ENCODE measurements at regions not wholly inside any gene's neighbourhood (a gene's known extent, or its start where the extent isn't known, plus 50 kb on each side); places are given as distances from the start of the nearest gene placed in this dataset.

DNA sequence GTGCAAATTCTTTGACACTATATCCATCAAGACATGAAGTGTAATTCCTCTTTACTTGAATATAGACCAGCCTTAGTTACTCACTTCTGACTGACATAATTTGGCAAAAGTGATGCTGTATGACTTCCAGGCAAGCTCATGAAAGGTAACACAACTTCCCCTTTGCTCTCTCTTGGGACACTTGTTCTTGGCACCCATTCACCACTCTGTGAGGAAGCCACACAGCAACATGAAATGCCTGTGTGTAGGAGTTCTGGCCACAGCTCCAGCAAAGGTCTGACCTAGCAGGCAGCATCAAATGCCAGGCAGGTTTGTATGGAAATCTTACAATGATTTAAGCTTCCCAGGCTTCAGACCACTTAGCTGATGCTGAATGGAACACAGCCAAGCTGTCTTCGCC, 280.3 kb downstream of the PDHA2 start:
- no peak for DNase-seq
- TF ChIP-seq CTCF (IDR thresholded peaks at IDR 0.05; ENCODE audit: partially characterized antibody, unreplicated experiment): no peak
- no peaks in the 10 kb centered on the region for H3K4me1 Mint-ChIP-seq (ENCODE audit: low read depth, unreplicated experiment)
- H3K27ac Mint-ChIP-seq (ENCODE audit: unreplicated experiment): no peak overlapping the region
- no peak overlapping the region for H3K4me3 Mint-ChIP-seq (ENCODE audit: unreplicated experiment)
- H3K36me3 Mint-ChIP-seq (ENCODE audit: unreplicated experiment): no peaks in the 10 kb centered on the region
- no peaks in the 10 kb centered on the region for H3K9me3 Mint-ChIP-seq (ENCODE audit: unreplicated experiment)
- H3K27me3 Mint-ChIP-seq (ENCODE audit: unreplicated experiment): no peaks in the 10 kb centered on the region

- H3K27me3 Mint-ChIP-seq (ENCODE audit: unreplicated experiment): no peaks in the 10 kb centered on the region
- no peaks in the 10 kb centered on the region for H3K9me3 Mint-ChIP-seq (ENCODE audit: unreplicated experiment)
- TF ChIP-seq CTCF (IDR thresholded peaks at IDR 0.05; ENCODE audit: partially characterized antibody, unreplicated experiment): no peak
- DNase-seq: no peak
- no peak overlapping the region for H3K27ac Mint-ChIP-seq (ENCODE audit: unreplicated experiment)
- H3K36me3 Mint-ChIP-seq (ENCODE audit: unreplicated experiment): no peaks in the 10 kb centered on the region
- H3K4me3 Mint-ChIP-seq (ENCODE audit: unreplicated experiment): no peak overlapping the region
- no peaks in the 10 kb centered on the region for H3K4me1 Mint-ChIP-seq (ENCODE audit: low read depth, unreplicated experiment)
Observed at GRCh38 chr4:96126227-96126626, 286.3 kb downstream of the PDHA2 start.

DNA sequence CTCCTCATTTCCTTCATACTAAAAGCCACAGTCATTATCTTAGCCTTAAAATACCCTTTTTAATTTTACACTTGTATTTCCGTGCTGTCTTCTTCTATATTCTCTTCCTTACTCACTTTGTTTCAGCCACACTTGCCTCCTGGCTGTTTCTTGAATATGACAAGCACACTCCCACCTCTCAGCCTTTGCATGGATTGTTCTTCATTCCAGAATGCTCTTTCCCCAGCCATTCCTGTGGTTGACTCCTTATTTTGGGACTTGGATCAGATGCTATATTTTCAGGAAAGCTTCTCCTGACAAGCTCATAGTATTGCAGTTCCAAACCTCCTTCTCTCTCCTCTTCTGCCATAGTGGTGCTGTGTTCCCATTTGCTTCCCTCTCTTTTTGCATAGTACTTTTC, 291.3 kb downstream of the PDHA2 start:
- no peak for TF ChIP-seq CTCF (IDR thresholded peaks at IDR 0.05; ENCODE audit: partially characterized antibody, unreplicated experiment)
- no peak overlapping the region for H3K27ac Mint-ChIP-seq (ENCODE audit: unreplicated experiment)

GRCh38 chr4:96134806-96135205, 294.9 kb downstream of the PDHA2 start:
- Mint-ChIP-seq H3K4me1 (ENCODE audit: low read depth, unreplicated experiment) (peaks cover 4% of the 10 kb centered on the region), H3K36me3 (ENCODE audit: unreplicated experiment) (no peaks in the 10 kb centered on the region)

More for the DNA sequence above, 291.3 kb downstream of the PDHA2 start:
- H3K4me1 Mint-ChIP-seq (ENCODE audit: low read depth, unreplicated experiment): peaks cover 4% of the 10 kb centered on the region
- no peaks in the 10 kb centered on the region for H3K27me3 Mint-ChIP-seq (ENCODE audit: unreplicated experiment)
- no peaks in the 10 kb centered on the region for H3K9me3 Mint-ChIP-seq (ENCODE audit: unreplicated experiment)
- H3K4me3 Mint-ChIP-seq (ENCODE audit: unreplicated experiment): no peak overlapping the region
- no peak for DNase-seq
- H3K36me3 Mint-ChIP-seq (ENCODE audit: unreplicated experiment): no peaks in the 10 kb centered on the region

DNA sequence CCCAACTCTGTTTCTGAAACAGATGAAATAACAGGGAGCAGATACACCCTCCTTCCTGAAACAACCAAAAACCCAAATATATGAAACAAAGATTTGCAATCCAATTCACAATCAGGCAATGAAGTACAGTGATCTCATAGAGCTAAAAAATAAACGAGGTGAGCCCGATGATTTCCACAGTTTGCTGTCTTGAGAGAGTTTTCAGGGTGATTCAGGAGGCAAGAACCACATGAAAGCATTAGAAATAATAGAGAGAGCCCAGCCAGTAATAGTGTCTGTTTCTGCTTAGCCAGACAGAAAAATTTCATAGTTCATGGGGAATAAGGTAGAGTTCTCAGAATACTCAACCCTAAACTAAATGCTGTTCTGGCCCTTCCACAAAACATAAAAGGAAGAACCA, 296.2 kb downstream of the PDHA2 start:
- TF ChIP-seq CTCF (IDR thresholded peaks at IDR 0.05; ENCODE audit: partially characterized antibody, unreplicated experiment): no peak
- Mint-ChIP-seq H3K27me3 (ENCODE audit: unreplicated experiment) (no peaks in the 10 kb centered on the region), H3K27ac (ENCODE audit: unreplicated experiment) (no peak overlapping the region), H3K9me3 (ENCODE audit: unreplicated experiment) (no peaks in the 10 kb centered on the region), H3K4me1 (ENCODE audit: low read depth, unreplicated experiment) (peaks cover 4% of the 10 kb centered on the region), H3K4me3 (ENCODE audit: unreplicated experiment) (no peak overlapping the region), H3K36me3 (ENCODE audit: unreplicated experiment) (no peaks in the 10 kb centered on the region)
- DNase-seq: no peak

More at GRCh38 chr4:96134806-96135205, 294.9 kb downstream of the PDHA2 start:
- no peaks in the 10 kb centered on the region for H3K27me3 Mint-ChIP-seq (ENCODE audit: unreplicated experiment)
- H3K4me3 Mint-ChIP-seq (ENCODE audit: unreplicated experiment): no peak overlapping the region
- no peaks in the 10 kb centered on the region for H3K9me3 Mint-ChIP-seq (ENCODE audit: unreplicated experiment)
- H3K27ac Mint-ChIP-seq (ENCODE audit: unreplicated experiment): no peak overlapping the region
- no peak for DNase-seq
- TF ChIP-seq CTCF (IDR thresholded peaks at IDR 0.05; ENCODE audit: partially characterized antibody, unreplicated experiment): no peak

Data from glutamatergic neuron (in vitro differentiated cells).